ENCODE measurements at regions not wholly inside any gene's neighbourhood (a gene's known extent, or its start where the extent isn't known, plus 50 kb on each side); places are given as distances from the start of the nearest gene placed in this dataset.

GRCh38 chr13:44680746-44681355, 104.7 kb upstream of the TSC22D1 start:
- no peak for DNase-seq
- H3K36me3 Mint-ChIP-seq (ENCODE audit: unreplicated experiment): peaks cover 14% of the 10 kb centered on the region
- no peak overlapping the region for H3K27ac Mint-ChIP-seq (ENCODE audit: unreplicated experiment)
- H3K4me1 Mint-ChIP-seq (ENCODE audit: low read depth, unreplicated experiment): no peaks in the 10 kb centered on the region
- H3K9me3 Mint-ChIP-seq (ENCODE audit: unreplicated experiment): peaks cover 14% of the 10 kb centered on the region
- peaks cover 5% of the 10 kb centered on the region for H3K27me3 Mint-ChIP-seq (ENCODE audit: unreplicated experiment)
- no peak overlapping the region for H3K4me3 Mint-ChIP-seq (ENCODE audit: unreplicated experiment)
- no peak for TF ChIP-seq CTCF (IDR thresholded peaks at IDR 0.05; ENCODE audit: partially characterized antibody, unreplicated experiment)

- no peaks in the 10 kb centered on the region for H3K4me1 Mint-ChIP-seq (ENCODE audit: low read depth, unreplicated experiment)
- H3K36me3 Mint-ChIP-seq (ENCODE audit: unreplicated experiment): peaks cover 14% of the 10 kb centered on the region
- H3K4me3 Mint-ChIP-seq (ENCODE audit: unreplicated experiment): no peak overlapping the region
- no peak for TF ChIP-seq CTCF (IDR thresholded peaks at IDR 0.05; ENCODE audit: partially characterized antibody, unreplicated experiment)
- H3K27me3 Mint-ChIP-seq (ENCODE audit: unreplicated experiment): no peaks in the 10 kb centered on the region
- H3K9me3 Mint-ChIP-seq (ENCODE audit: unreplicated experiment): peaks cover 14% of the 10 kb centered on the region
- no peak overlapping the region for H3K27ac Mint-ChIP-seq (ENCODE audit: unreplicated experiment)
- DNase-seq: no peak
Measured at GRCh38 chr13:44679597-44679996, 103.5 kb upstream of the TSC22D1 start.

GRCh38 chr13:44678197-44678596, 102.1 kb upstream of the TSC22D1 start:
- Mint-ChIP-seq H3K4me3 (ENCODE audit: unreplicated experiment) (no peak overlapping the region), H3K27me3 (ENCODE audit: unreplicated experiment) (no peaks in the 10 kb centered on the region), H3K27ac (ENCODE audit: unreplicated experiment) (no peak overlapping the region), H3K4me1 (ENCODE audit: low read depth, unreplicated experiment) (no peaks in the 10 kb centered on the region), H3K9me3 (ENCODE audit: unreplicated experiment) (peaks cover 9% of the 10 kb centered on the region), H3K36me3 (ENCODE audit: unreplicated experiment) (peaks cover 14% of the 10 kb centered on the region)
- no peak for TF ChIP-seq CTCF (IDR thresholded peaks at IDR 0.05; ENCODE audit: partially characterized antibody, unreplicated experiment)
- no peak for DNase-seq

DNA sequence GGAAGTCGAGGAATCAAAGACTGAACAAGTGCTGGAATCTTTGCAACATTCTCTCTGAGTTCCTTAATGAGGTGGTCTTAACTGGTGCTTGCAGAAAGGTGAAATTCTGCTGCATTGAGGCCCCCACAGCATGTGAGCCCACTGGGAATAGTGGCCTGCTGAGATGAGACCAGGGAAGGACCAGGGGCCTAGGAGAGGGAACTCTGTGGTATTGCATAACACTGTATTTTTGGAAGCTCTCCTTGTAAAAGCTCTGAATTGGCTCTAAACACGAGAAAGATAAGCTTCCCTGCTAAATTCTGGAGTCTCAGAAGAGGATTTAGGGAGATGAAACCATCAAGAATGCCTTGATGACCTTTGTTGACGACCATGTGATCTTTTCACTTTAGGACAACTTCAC, 100.4 kb upstream of the TSC22D1 start:
- no peak for TF ChIP-seq CTCF (IDR thresholded peaks at IDR 0.05; ENCODE audit: partially characterized antibody, unreplicated experiment)
- Mint-ChIP-seq H3K4me3 (ENCODE audit: unreplicated experiment) (no peak overlapping the region), H3K4me1 (ENCODE audit: low read depth, unreplicated experiment) (no peaks in the 10 kb centered on the region), H3K27me3 (ENCODE audit: unreplicated experiment) (no peaks in the 10 kb centered on the region), H3K9me3 (ENCODE audit: unreplicated experiment) (peaks cover 9% of the 10 kb centered on the region), H3K27ac (ENCODE audit: unreplicated experiment) (no peak overlapping the region), H3K36me3 (ENCODE audit: unreplicated experiment) (peaks cover 14% of the 10 kb centered on the region)
- DNase-seq: no peak

DNA sequence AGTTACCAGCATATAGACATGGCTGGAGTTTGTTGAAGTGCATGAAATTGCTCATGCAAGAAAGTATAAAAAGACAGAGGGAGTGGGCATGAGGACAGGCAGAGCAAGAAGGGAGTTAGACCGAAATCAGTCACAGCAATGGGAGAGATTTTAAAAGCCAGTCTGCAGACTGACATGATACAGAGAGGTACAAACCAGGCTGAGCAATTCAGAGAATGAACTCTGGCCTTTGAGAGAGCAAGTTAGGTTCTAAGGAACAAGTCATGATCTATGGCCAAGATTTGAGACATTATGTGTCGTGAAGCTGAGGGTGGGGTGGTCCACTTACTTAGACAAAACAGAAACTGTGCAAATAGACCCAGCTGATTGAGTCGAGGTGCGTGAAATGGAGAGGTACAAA, 93.4 kb upstream of the TSC22D1 start:
- H3K9me3 Mint-ChIP-seq (ENCODE audit: unreplicated experiment): no peaks in the 10 kb centered on the region
- no peak for DNase-seq
- H3K4me3 Mint-ChIP-seq (ENCODE audit: unreplicated experiment): no peak overlapping the region
- no peaks in the 10 kb centered on the region for H3K36me3 Mint-ChIP-seq (ENCODE audit: unreplicated experiment)
- TF ChIP-seq CTCF (IDR thresholded peaks at IDR 0.05; ENCODE audit: partially characterized antibody, unreplicated experiment): no peak
- no peaks in the 10 kb centered on the region for H3K27me3 Mint-ChIP-seq (ENCODE audit: unreplicated experiment)
- no peaks in the 10 kb centered on the region for H3K4me1 Mint-ChIP-seq (ENCODE audit: low read depth, unreplicated experiment)
- H3K27ac Mint-ChIP-seq (ENCODE audit: unreplicated experiment): no peak overlapping the region
